CD4-positive, alpha-beta memory T cell (primary cell): ENCODE measurements at regions not wholly inside any gene's neighbourhood (a gene's known extent, or its start where the extent isn't known, plus 50 kb on each side); places are given as distances from the start of the nearest gene placed in this dataset.

Experiments
- CTCF ChIA-PET: fragments of 350-600 bp; sonication (Branson Sonifier 250); formaldehyde crosslinking; loops from one replicate; lab custom pipeline; 2021; ENCODE audit warnings: inconsistent platforms; ENCODE audit not compliant: partially characterized antibody; lab: Charles Lee
- POLR2A ChIA-PET: fragments of 350-600 bp; sonication (Branson Sonifier 250); formaldehyde crosslinking; loops from one replicate; lab custom pipeline; 2021; ENCODE audit not compliant: partially characterized antibody; lab: Charles Lee
- DNase-seq, 5 donors: peaks; one replicate each; pipeline versions ENCODE4 v3.0.0 to v3.0.0-alpha.2; 2020 to 2022; ENCODE audit warnings: mixed read lengths in 1 of 5
- H3K27ac ChIP-seq: one replicate; pipeline ENCODE4 v1.7.0; 2013; ENCODE audit warnings: low read depth, low read length
- H3K27me3 ChIP-seq: 2 replicates; pipeline ENCODE4 v1.7.0; 2013; ENCODE audit warnings: mild to moderate bottlenecking, low read length, moderate library complexity; ENCODE audit not compliant: insufficient read depth
- H3K36me3 ChIP-seq: 2 replicates; pipeline ENCODE4 v1.7.0; 2013; ENCODE audit warnings: mild to moderate bottlenecking, low read length, moderate library complexity; ENCODE audit not compliant: insufficient read depth
- H3K4me1 ChIP-seq: 2 replicates; pipeline ENCODE4 v1.7.0; 2013; ENCODE audit warnings: mild to moderate bottlenecking, low read length, moderate library complexity; ENCODE audit not compliant: insufficient read depth
- H3K4me3 ChIP-seq, 2 donors: one replicate each; pipeline ENCODE4 v1.7.0; 2013; ENCODE audit warnings: low read length in 2 of 2, mild to moderate bottlenecking in 1 of 2
- H3K9me3 ChIP-seq, 2 donors: one replicate each; pipeline ENCODE4 v1.7.0; 2013; ENCODE audit warnings: low read length in 2 of 2, control low read depth in 1 of 2; ENCODE audit not compliant: control insufficient read depth in 1 of 2
- H3K27ac Mint-ChIP-seq, 7 donors: one replicate each; pipeline ENCODE4 v1.8.0; 2020 to 2021; ENCODE audit warnings: mixed read lengths in 7 of 7, mild to moderate bottlenecking in 6 of 7, inconsistent platforms in 3 of 7, moderate library complexity in 3 of 7
- H3K27me3 Mint-ChIP-seq, 2 donors: one replicate each; pipeline ENCODE4 v1.8.0; 2020 to 2021; ENCODE audit warnings: mixed read lengths in 2 of 2
- H3K36me3 Mint-ChIP-seq, 2 donors: one replicate each; pipeline ENCODE4 v1.8.0; 2020 to 2021; ENCODE audit warnings: mixed read lengths in 2 of 2, inconsistent platforms in 1 of 2, mild to moderate bottlenecking in 1 of 2
- H3K4me1 Mint-ChIP-seq, 4 donors: one replicate each; pipeline ENCODE4 v1.8.0; 2020 to 2021; ENCODE audit warnings: mixed read lengths in 4 of 4, mild to moderate bottlenecking in 1 of 4
- H3K4me3 Mint-ChIP-seq, 8 donors: one replicate each; pipeline ENCODE4 v1.8.0; 2020 to 2021; ENCODE audit warnings: mixed read lengths in 8 of 8, mild to moderate bottlenecking in 7 of 8, moderate library complexity in 6 of 8, inconsistent platforms in 3 of 8
- H3K9me3 Mint-ChIP-seq, 8 donors: one replicate each; pipeline ENCODE4 v1.8.0; 2020 to 2021; ENCODE audit warnings: mixed read lengths in 8 of 8, mild to moderate bottlenecking in 5 of 8, inconsistent platforms in 3 of 8, moderate library complexity in 1 of 8
- intact Hi-C: fragments of 100-400 bp; cut with micrococcal nuclease; formaldehyde crosslinking; loops from one replicate; pipeline ENCODE4 v1.15.1; 2023

DNA sequence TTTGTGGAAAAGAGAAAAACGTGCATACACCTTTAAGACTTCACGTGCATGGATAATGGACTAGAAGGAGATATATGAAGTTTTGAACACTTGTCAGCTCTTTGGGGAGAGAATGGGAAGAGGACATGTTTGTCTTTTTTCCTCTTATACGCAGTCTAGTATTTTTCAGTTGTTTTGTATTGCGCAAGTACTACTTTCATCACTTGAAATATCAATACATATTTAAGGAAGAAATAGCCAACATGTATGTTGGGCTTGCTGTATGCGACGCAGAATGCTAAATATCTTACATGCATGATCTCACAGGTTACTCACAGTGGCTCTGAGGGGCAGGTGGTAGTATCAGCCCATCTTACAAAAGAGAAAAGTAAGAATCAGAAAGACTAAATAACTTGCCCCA is 176.5 kb upstream of the RUNX1 start:
- intact Hi-C loops: loop anchor here (10.0 kb wide), 1 partner anchor 241 kb away; no protein-coding TSS in a partner anchor
- Mint-ChIP-seq H3K27ac (peak overlapping the region in 1 of 7 donors; percentile 46), H3K4me1 (peaks cover 32 to 50% (median 41%) of the 10 kb centered on the region in 4 donors), H3K4me3 (no peak overlapping the region), H3K27me3 (no peaks in the 10 kb centered on the region), H3K9me3 (no peaks in the 10 kb centered on the region), H3K36me3 (no peaks in the 10 kb centered on the region)
- DNase-seq: no peak
- H3K4me1 ChIP-seq: peaks cover 43% of the 10 kb centered on the region
- no peaks in the 10 kb centered on the region for H3K27me3 ChIP-seq
- no peaks in the 10 kb centered on the region for H3K36me3 ChIP-seq
- H3K9me3 ChIP-seq: no peaks in the 10 kb centered on the region
- ChIA-PET POLR2A (no interaction called here), CTCF (no interaction called here)
- H3K27ac ChIP-seq: no peak overlapping the region
- H3K4me3 ChIP-seq: no peak overlapping the region

DNA sequence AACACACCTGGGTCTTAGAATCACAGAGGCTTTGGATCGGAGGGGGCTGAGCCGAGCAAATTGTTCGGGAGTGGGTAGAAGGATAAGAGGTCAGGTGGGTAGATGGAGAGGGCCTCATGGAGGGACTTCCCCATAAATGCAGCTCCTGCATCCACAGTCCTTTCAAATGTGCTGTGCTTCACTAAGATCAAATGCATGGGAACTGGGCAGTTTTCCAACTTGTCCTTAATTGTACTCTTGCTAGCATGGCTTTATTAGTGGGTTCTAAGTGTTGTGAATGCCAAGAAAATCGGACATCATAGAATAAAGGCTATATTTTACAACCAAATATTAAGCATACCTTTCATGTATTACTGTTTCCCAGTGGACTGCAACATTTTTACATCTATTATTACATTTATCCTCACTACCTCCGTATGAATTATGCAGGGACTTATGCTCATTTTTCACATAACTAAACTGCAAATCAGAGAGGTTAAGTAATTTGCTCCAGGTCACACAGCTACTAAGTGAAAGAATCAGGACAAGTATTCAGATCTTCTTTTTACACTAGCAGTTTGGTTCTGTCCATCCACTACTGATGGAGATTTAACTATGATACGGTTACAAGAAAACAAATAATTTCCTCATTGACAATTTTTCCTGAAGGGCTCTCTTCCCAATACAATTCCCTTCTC is 174.5 kb upstream of the RUNX1 start:
- POLR2A ChIA-PET: interaction anchor here (1.0 kb wide), 1 partner anchor 175 kb away, joined by 3 read pairs; no protein-coding TSS in a partner anchor
- H3K27ac ChIP-seq: no peak overlapping the region
- H3K4me1 Mint-ChIP-seq: peaks cover 32 to 50% (median 41%) of the 10 kb centered on the region in 4 donors
- intact Hi-C loops: loop anchor here (10.0 kb wide), 1 partner anchor 239 kb away; no protein-coding TSS in a partner anchor
- no peaks in the 10 kb centered on the region for H3K27me3 Mint-ChIP-seq
- H3K9me3 ChIP-seq: no peaks in the 10 kb centered on the region
- no peaks in the 10 kb centered on the region for H3K36me3 ChIP-seq
- no peak overlapping the region for H3K4me3 ChIP-seq
- H3K27ac Mint-ChIP-seq: no peak overlapping the region
- H3K9me3 Mint-ChIP-seq: peaks cover 0 to 2% (median 0%) of the 10 kb centered on the region in 8 donors
- peaks cover 43% of the 10 kb centered on the region for H3K4me1 ChIP-seq
- CTCF ChIA-PET: interaction anchor here (3.7 kb wide), 1 partner anchor 172 kb away, joined by 11 read pairs; no protein-coding TSS in a partner anchor
- no peaks in the 10 kb centered on the region for H3K36me3 Mint-ChIP-seq
- DNase-seq: no peak
- no peaks in the 10 kb centered on the region for H3K27me3 ChIP-seq
- H3K4me3 Mint-ChIP-seq: peak overlapping the region in 3 of 8 donors; percentile 17 to 43 (median 38)

DNA sequence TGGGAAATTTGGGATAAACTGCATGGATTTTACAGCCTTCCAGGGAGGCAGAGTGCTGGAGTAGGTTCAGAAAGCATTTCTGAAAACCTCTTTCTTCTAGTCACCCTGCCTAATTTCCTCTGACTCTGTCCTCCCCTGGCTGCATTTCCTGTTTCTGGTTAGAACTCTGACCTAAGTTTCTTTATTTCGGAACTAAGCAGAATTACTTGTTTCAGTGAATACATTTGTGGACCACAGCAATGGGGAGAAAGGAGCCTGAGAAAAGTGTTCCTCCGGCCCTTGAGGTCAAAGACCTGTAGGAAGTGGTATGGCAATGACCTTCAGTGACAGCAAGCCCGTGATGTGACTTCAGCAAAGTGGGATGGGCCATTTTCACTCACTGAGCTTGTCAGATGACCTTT is 173.4 kb upstream of the RUNX1 start:
- POLR2A ChIA-PET: interaction anchor here (0.9 to 1.1 kb wide), 2 partner anchors 179 to 287 kb away, joined by 3 to 4 read pairs; no protein-coding TSS in a partner anchor
- H3K4me3 ChIP-seq: peak overlapping the region in 1 of 2 donors; percentile 11
- intact Hi-C loops: loop anchor here (10.0 kb wide), 1 partner anchor 238 kb away; no protein-coding TSS in a partner anchor

DNA sequence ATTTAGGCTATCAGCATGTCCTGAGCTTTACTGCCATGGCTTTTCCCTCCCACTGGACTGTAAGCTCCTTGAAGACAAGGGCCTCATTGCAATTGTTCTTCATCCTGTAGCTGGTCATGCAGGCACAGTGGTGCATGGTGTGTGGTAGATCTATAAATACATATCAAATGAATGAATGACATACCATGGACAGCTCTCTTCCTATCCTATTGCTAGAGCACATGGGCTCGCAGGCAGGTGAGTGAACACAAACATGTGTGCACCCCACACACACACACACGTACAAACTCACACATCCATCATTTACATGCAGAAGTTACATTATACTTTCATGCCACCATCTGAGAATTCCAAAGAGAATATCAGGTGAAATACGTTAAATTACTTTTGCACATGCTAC is 172.9 kb upstream of the RUNX1 start:
- Histone ChIP-seq H3K27me3 (no peaks in the 10 kb centered on the region), H3K36me3 (no peaks in the 10 kb centered on the region), H3K4me3 (peak overlapping the region in 1 of 2 donors; percentile 11), H3K4me1 (peaks cover 32% of the 10 kb centered on the region), H3K27ac (no peak overlapping the region), H3K9me3 (no peaks in the 10 kb centered on the region)
- ChIA-PET CTCF (interaction anchor here (0.9 to 3.7 kb wide), 2 partner anchors 171 to 332 kb away, joined by 3 to 11 read pairs; no protein-coding TSS in a partner anchor), POLR2A (interaction anchor here (1.0 to 1.1 kb wide), 2 partner anchors 17 to 286 kb away, joined by 3 to 4 read pairs; no protein-coding TSS in a partner anchor)
- no peaks in the 10 kb centered on the region for H3K27me3 Mint-ChIP-seq
- peaks cover 22 to 41% (median 31%) of the 10 kb centered on the region in 4 donors for H3K4me1 Mint-ChIP-seq
- H3K9me3 Mint-ChIP-seq: peaks cover 0 to 2% (median 0%) of the 10 kb centered on the region in 8 donors
- H3K4me3 Mint-ChIP-seq: peak overlapping the region in 7 of 8 donors; percentile 7 to 78 (median 43)
- intact Hi-C loops: loop anchor here (10.0 kb wide), 1 partner anchor 237 kb away; no protein-coding TSS in a partner anchor
- no peaks in the 10 kb centered on the region for H3K36me3 Mint-ChIP-seq
- DNase-seq: peak in 3 of 5 donors; percentile 11 to 30 (median 12)
- peak overlapping the region in 4 of 7 donors; percentile 8 to 77 (median 46) for H3K27ac Mint-ChIP-seq

More for the DNA sequence above, 173.4 kb upstream of the RUNX1 start:
- H3K27me3 Mint-ChIP-seq: no peaks in the 10 kb centered on the region
- peaks cover 0 to 2% (median 0%) of the 10 kb centered on the region in 8 donors for H3K9me3 Mint-ChIP-seq
- DNase-seq: peak in 4 of 5 donors; percentile 14 to 48 (median 30)
- H3K36me3 Mint-ChIP-seq: no peaks in the 10 kb centered on the region
- Histone ChIP-seq H3K27me3 (no peaks in the 10 kb centered on the region), H3K4me1 (peaks cover 37% of the 10 kb centered on the region), H3K9me3 (no peaks in the 10 kb centered on the region), H3K36me3 (no peaks in the 10 kb centered on the region), H3K27ac (no peak overlapping the region)
- H3K4me3 Mint-ChIP-seq: peak overlapping the region; percentile 7 to 78 (median 37)
- peaks cover 27 to 46% (median 36%) of the 10 kb centered on the region in 4 donors for H3K4me1 Mint-ChIP-seq
- H3K27ac Mint-ChIP-seq: peak overlapping the region in 5 of 7 donors; percentile 8 to 77 (median 23)
- CTCF ChIA-PET: interaction anchor here (3.7 kb wide), 1 partner anchor 171 kb away, joined by 11 read pairs; no protein-coding TSS in a partner anchor

DNA sequence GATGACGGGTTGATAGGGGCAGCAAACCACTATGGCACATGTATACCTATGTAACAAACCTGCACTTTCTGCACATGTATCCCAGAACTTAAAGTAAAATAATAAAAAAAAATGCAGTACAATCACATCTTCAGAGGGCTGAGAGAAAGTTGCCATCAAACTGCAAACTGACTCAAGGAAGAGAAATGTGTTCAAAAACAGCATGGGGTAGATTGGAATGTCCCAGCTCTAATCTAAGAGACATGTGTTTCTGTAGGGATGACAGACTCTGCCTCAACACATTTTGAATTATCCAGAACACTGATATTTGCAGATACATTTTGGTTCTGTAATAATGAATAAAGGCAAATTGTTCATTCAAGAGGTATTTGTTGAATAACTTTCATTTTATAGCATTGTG is 171.2 kb upstream of the RUNX1 start:
- no peak overlapping the region for H3K4me3 ChIP-seq
- no peak for DNase-seq
- peaks cover 21% of the 10 kb centered on the region for H3K4me1 ChIP-seq
- no peaks in the 10 kb centered on the region for H3K36me3 Mint-ChIP-seq
- intact Hi-C loops: loop anchor here (10.0 kb wide), 1 partner anchor 236 kb away; no protein-coding TSS in a partner anchor
- peak overlapping the region in 1 of 7 donors; percentile 30 for H3K27ac Mint-ChIP-seq
- peaks cover 0 to 2% (median 0%) of the 10 kb centered on the region in 8 donors for H3K9me3 Mint-ChIP-seq
- H3K27me3 Mint-ChIP-seq: no peaks in the 10 kb centered on the region
- CTCF ChIA-PET: no interaction called here
- no peaks in the 10 kb centered on the region for H3K36me3 ChIP-seq
- no peaks in the 10 kb centered on the region for H3K27me3 ChIP-seq
- no peak overlapping the region for H3K27ac ChIP-seq
- peaks cover 17 to 28% (median 19%) of the 10 kb centered on the region in 4 donors for H3K4me1 Mint-ChIP-seq
- no peaks in the 10 kb centered on the region for H3K9me3 ChIP-seq
- POLR2A ChIA-PET: no interaction called here
- no peak overlapping the region for H3K4me3 Mint-ChIP-seq

DNA sequence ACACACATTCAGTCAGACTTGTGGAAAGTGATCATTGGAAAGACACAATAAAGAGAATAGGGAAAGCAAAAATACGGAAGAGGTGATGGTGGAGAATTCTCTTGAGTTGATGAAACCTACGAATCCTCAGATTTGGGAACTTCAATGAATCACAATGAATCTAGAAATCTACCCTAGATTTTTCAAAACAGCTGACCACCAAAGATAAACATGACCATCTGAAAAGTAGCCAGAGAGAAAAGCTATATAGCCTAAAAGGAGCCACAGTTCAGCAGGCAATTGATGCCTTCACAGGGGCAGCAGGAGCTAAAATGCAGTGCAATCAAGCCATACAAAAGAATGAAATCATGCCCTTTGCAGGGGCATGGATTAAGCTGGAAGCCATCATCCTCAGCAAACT is 170.6 kb upstream of the RUNX1 start:
- no peaks in the 10 kb centered on the region for H3K36me3 Mint-ChIP-seq
- no peak for DNase-seq

DNA sequence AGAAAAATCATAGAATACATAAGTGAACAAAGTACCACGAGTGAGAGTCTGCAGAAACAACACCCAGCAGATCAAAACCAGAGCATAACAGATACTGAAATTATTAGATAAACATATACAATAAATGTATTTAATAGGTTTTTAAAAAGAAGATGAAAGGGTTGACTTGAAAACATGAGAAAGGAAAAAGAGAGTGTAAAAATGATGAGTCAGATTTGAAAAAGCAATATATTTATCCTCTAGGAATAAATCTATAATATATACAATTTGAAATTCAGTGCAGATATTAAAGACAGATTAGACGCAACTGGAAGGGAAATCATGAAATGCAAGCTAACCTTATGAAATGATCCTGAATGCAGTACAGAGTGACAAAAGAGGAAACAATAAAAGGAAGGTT is 170.2 kb upstream of the RUNX1 start:
- ChIA-PET CTCF (no interaction called here), POLR2A (no interaction called here)
- Mint-ChIP-seq H3K27ac (no peak overlapping the region), H3K27me3 (no peaks in the 10 kb centered on the region), H3K36me3 (no peaks in the 10 kb centered on the region), H3K4me3 (no peak overlapping the region), H3K9me3 (peaks cover 0 to 2% (median 0%) of the 10 kb centered on the region in 8 donors), H3K4me1 (peaks cover 17 to 24% (median 19%) of the 10 kb centered on the region in 4 donors)
- intact Hi-C loops: no loop called here
- Histone ChIP-seq H3K9me3 (no peaks in the 10 kb centered on the region), H3K4me3 (no peak overlapping the region), H3K4me1 (peaks cover 21% of the 10 kb centered on the region), H3K27ac (no peak overlapping the region), H3K27me3 (no peaks in the 10 kb centered on the region), H3K36me3 (no peaks in the 10 kb centered on the region)
- no peak for DNase-seq

More for the DNA sequence above, 170.6 kb upstream of the RUNX1 start:
- H3K27me3 ChIP-seq: no peaks in the 10 kb centered on the region
- no peak overlapping the region for H3K4me3 ChIP-seq
- ChIA-PET CTCF (no interaction called here), POLR2A (no interaction called here)
- intact Hi-C loops: loop anchor here (10.0 kb wide), 1 partner anchor 235 kb away; no protein-coding TSS in a partner anchor
- Mint-ChIP-seq H3K27ac (no peak overlapping the region), H3K4me1 (peaks cover 17 to 24% (median 19%) of the 10 kb centered on the region in 4 donors), H3K9me3 (peaks cover 0 to 2% (median 0%) of the 10 kb centered on the region in 8 donors), H3K27me3 (no peaks in the 10 kb centered on the region), H3K4me3 (no peak overlapping the region)
- peaks cover 21% of the 10 kb centered on the region for H3K4me1 ChIP-seq
- no peaks in the 10 kb centered on the region for H3K9me3 ChIP-seq
- H3K36me3 ChIP-seq: no peaks in the 10 kb centered on the region
- no peak overlapping the region for H3K27ac ChIP-seq
